KG1 (cell line): ENCODE measurements at regions not wholly inside any gene's neighbourhood (a gene's known extent, or its start where the extent isn't known, plus 50 kb on each side); places are given as distances from the start of the nearest gene placed in this dataset.
"Not testable (repeated sequence)": the region's sequence is repeated elsewhere in the genome, so short reads cannot be mapped to it uniquely, and the experiment has no call there.

Source experiments
- DNase-seq: peaks from one replicate; lab custom pipeline; 2025; lab: John Stamatoyannopoulos, UW

- no peak for DNase-seq
Observed at GRCh38 chr3:74054566-74054965, 429.8 kb upstream of the PDZRN3 start.

GRCh38 chr3:74053970-74054516 lies 429.3 kb upstream of the PDZRN3 start:
- no peak for DNase-seq

- no peak for DNase-seq
Observed at GRCh38 chr3:74049444-74049843, 424.7 kb upstream of the PDZRN3 start.

- DNase-seq = no peak
Observed at GRCh38 chr3:74048699-74049098, 424.0 kb upstream of the PDZRN3 start.

GRCh38 chr3:74045000-74045399 lies 420.3 kb upstream of the PDZRN3 start:
- no peak for DNase-seq

GRCh38 chr3:74041068-74041675 lies 416.4 kb upstream of the PDZRN3 start:
- no peak for DNase-seq

GRCh38 chr3:74039105-74039504 lies 414.4 kb upstream of the PDZRN3 start:
- no peak for DNase-seq

GRCh38 chr3:74036568-74036967 lies 411.8 kb upstream of the PDZRN3 start:
- DNase-seq = no peak

- DNase-seq = no peak
Observed at GRCh38 chr3:74036102-74036501, 411.4 kb upstream of the PDZRN3 start.

- no peak for DNase-seq
Observed at GRCh38 chr3:74033806-74034205, 409.1 kb upstream of the PDZRN3 start.

- no peak for DNase-seq
Observed at GRCh38 chr3:74033381-74033780, 408.6 kb upstream of the PDZRN3 start.

GRCh38 chr3:74027121-74027520 lies 402.4 kb upstream of the PDZRN3 start:
- no peak for DNase-seq

- no peak for DNase-seq
Observed at GRCh38 chr3:74023395-74023794, 398.7 kb upstream of the PDZRN3 start.

GRCh38 chr3:74021449-74021848 lies 396.7 kb upstream of the PDZRN3 start:
- DNase-seq = no peak

- DNase-seq = no peak
Observed at GRCh38 chr3:74009961-74010844, 385.5 kb upstream of the PDZRN3 start.

- no peak for DNase-seq
Observed at GRCh38 chr3:74004386-74004785, 379.6 kb upstream of the PDZRN3 start.

- DNase-seq = no peak
Observed at GRCh38 chr3:74003734-74004133, 379.0 kb upstream of the PDZRN3 start.

- DNase-seq = no peak
Observed at GRCh38 chr3:74001436-74001835, 376.7 kb upstream of the PDZRN3 start.

GRCh38 chr3:74000725-74001124 lies 376.0 kb upstream of the PDZRN3 start:
- DNase-seq = no peak

- DNase-seq = no peak
Observed at GRCh38 chr3:73999501-73999900, 374.8 kb upstream of the PDZRN3 start.

- not testable (repeated sequence) for DNase-seq
Observed at GRCh38 chr3:73990691-73991090, 365.9 kb upstream of the PDZRN3 start.

- no peak for DNase-seq
Observed at GRCh38 chr3:73966733-73967132, 342.0 kb upstream of the PDZRN3 start.

GRCh38 chr3:73964818-73965217 lies 340.1 kb upstream of the PDZRN3 start:
- no peak for DNase-seq
